Body of pancreas (tissue), 4 donors: ENCODE measurements at regions not wholly inside any gene's neighbourhood (a gene's known extent, or its start where the extent isn't known, plus 50 kb on each side); places are given as distances from the start of the nearest gene placed in this dataset.

ENCODE experiments used
- ATAC-seq: fragments of 150-250 bp; one replicate; pipeline ENCODE4 v1.9.1; 2016
- DNase-seq, 4 donors: peaks; one replicate each; pipeline ENCODE4 v3.0.0-alpha.2; 2019
- H3K27ac ChIP-seq, 4 donors: fragments of 200-600 bp; sonication (generic); 1 replicate in 3 of 4; 2 replicates in 1 of 4; pipeline versions ENCODE4 v1.5.1 to v1.6.1; 2016 to 2019; ENCODE audit warnings: mild to moderate bottlenecking in 1 of 4, mixed read lengths in 1 of 4, moderate library complexity in 1 of 4
- H3K27me3 ChIP-seq, 2 donors: fragments of 200-600 bp; sonication (generic); one replicate each; pipeline ENCODE4 v1.6.0; 2016; ENCODE audit warnings: mild to moderate bottlenecking in 1 of 2
- H3K36me3 ChIP-seq, 2 donors: fragments of 200-600 bp; sonication (generic); replicated peaks in 1 of 2; 2 replicates each; pipeline ENCODE4 v1.5.1; 2016; ENCODE audit warnings: low read depth in 2 of 2; ENCODE audit not compliant: insufficient read depth in 1 of 2
- H3K4me1 ChIP-seq: fragments of 200-600 bp; sonication (generic); one replicate; pipeline ENCODE4 v1.6.0; 2016
- H3K4me3 ChIP-seq, 2 donors: fragments of 200-600 bp; sonication (generic); 1 replicate in 1 of 2; 2 replicates in 1 of 2; pipeline ENCODE4 v1.5.1; 2016 to 2019
- H3K9me3 ChIP-seq, 3 donors: fragments of 200-600 bp; sonication (generic); 1 replicate in 2 of 3; 2 replicates in 1 of 3; pipeline ENCODE4 v1.5.1; 2016
- POLR2A ChIP-seq, 3 donors: fragments of 450-650 bp; IDR thresholded peaks; one replicate each; pipeline ENCODE4 v1.6.1; 2016; ENCODE audit warnings: antibody characterized with exemption in 3 of 3, mild to moderate bottlenecking in 2 of 3
- WGBS, 2 donors: methylation state at CpG; one replicate each; pipeline ENCODE4 v1.1.5; 2017; 5-methylcytosine and 5-hydroxymethylcytosine counted together
- intact Hi-C: fragments of 100-400 bp; cut with DNase I; formaldehyde crosslinking; loops from one replicate; pipeline ENCODE4 v1.15.1; 2023
- TF ChIP-seq, protein P1 (sequence below), 7 experiments: fragments of 450-650 bp in 4 of 7; fragments of 200-600 bp in 3 of 7; sonication (generic) in 3 of 7; IDR thresholded peaks; one replicate each; pipeline ENCODE4 v1.5.1; 2016 to 2019; ENCODE audit warnings: antibody characterized with exemption in 7 of 7

GRCh38 chr15:35720984-35721383 is 175.0 kb upstream of the DPH6 start:
- Histone ChIP-seq H3K4me3 (no peak overlapping the region), H3K4me1 (no peaks in the 10 kb centered on the region), H3K36me3 (no peaks in the 10 kb centered on the region), H3K27me3 (no peaks in the 10 kb centered on the region), H3K27ac (no peak overlapping the region), H3K9me3 (no peaks in the 10 kb centered on the region)
- ATAC-seq (no peak), DNase-seq (no peak)
- WGBS, 2 donors: 67 to 81% methylated on average over 2 of the region's 2 CpGs
- no peak for TF ChIP-seq POLR2A (IDR thresholded peaks at IDR 0.05)
- TF ChIP-seq, protein P1, sequence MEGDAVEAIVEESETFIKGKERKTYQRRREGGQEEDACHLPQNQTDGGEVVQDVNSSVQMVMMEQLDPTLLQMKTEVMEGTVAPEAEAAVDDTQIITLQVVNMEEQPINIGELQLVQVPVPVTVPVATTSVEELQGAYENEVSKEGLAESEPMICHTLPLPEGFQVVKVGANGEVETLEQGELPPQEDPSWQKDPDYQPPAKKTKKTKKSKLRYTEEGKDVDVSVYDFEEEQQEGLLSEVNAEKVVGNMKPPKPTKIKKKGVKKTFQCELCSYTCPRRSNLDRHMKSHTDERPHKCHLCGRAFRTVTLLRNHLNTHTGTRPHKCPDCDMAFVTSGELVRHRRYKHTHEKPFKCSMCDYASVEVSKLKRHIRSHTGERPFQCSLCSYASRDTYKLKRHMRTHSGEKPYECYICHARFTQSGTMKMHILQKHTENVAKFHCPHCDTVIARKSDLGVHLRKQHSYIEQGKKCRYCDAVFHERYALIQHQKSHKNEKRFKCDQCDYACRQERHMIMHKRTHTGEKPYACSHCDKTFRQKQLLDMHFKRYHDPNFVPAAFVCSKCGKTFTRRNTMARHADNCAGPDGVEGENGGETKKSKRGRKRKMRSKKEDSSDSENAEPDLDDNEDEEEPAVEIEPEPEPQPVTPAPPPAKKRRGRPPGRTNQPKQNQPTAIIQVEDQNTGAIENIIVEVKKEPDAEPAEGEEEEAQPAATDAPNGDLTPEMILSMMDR (IDR thresholded peaks at IDR 0.05): no peak
- intact Hi-C loops: no loop called here

DNA sequence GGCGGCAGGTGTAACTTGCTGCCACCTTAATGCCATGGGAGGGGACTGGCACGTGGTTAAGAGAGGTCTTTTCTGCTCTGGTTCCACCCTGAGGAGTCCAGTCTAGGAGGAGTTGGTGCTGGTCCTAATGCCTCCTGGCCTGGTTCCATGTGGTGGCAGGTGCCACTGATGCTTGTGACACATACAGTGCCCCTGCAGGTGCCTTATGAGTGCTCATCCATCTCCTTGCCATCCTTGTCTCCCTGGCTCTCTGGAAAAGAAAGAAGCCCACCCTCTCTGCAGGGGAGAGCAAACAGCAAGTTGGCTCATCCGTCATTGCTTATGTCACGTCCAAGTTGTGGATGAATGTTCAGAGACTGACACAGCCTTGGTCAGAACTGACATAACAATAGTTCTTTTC is 175.8 kb upstream of the DPH6 start:
- H3K9me3 ChIP-seq: no peaks in the 10 kb centered on the region
- WGBS, 2 donors: 83 to 87% methylated on average over 4 of the region's 4 CpGs

GRCh38 chr15:35722501-35722900 is 176.5 kb upstream of the DPH6 start:
- ATAC-seq: no peak

More for the DNA sequence above, 175.8 kb upstream of the DPH6 start:
- Histone ChIP-seq H3K4me3 (no peak overlapping the region), H3K4me1 (no peaks in the 10 kb centered on the region), H3K27ac (no peak overlapping the region), H3K27me3 (no peaks in the 10 kb centered on the region), H3K36me3 (no peaks in the 10 kb centered on the region)
- DNase-seq (no peak), ATAC-seq (no peak)
- intact Hi-C loops: no loop called here
- TF ChIP-seq, protein P1 (IDR thresholded peaks at IDR 0.05): no peak
- no peak for TF ChIP-seq POLR2A (IDR thresholded peaks at IDR 0.05)

DNA sequence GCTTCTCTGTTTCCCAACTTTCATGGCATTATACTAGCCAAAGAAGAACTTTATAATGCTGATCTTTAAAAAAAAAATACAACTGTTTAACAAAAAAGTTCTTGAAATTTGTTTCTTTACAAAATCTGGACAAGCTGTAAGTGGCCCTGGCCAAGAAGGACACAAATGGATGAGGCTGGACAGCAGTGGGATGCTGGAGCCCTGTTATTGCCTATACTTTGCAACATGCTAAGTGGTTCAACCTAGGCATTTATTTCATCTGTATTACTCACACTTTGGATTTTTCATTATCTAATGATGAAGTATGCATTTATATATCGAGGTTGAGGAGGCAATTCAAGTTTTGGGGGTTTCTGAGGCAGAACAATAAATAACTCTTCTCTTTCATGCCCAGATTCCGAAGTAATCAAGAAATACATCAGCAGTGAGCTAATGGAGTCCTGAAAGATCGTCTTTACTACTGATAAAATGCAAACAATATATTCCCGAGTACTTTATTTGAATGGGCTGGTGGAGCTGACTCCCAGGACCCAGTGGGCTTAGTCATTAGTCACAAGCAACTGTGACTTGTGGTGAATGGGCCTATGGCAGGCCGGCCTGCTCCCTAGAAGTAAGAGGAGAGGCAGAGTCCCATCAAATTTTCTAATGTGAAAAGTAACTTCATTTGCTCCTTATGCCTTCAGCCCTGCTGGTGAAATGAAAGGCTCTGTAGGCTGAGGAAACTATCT is 177.3 kb upstream of the DPH6 start:
- no peaks in the 10 kb centered on the region for H3K36me3 ChIP-seq
- intact Hi-C loops: no loop called here
- H3K9me3 ChIP-seq: no peaks in the 10 kb centered on the region
- no peak overlapping the region for H3K27ac ChIP-seq
- H3K4me3 ChIP-seq: no peak overlapping the region
- 76 to 81% methylated on average over 5 of the region's 5 CpGs for WGBS, 2 donors
- ATAC-seq (no peak), DNase-seq (no peak)
- peaks cover under 1% of the 10 kb centered on the region for H3K4me1 ChIP-seq
- no peak for TF ChIP-seq POLR2A (IDR thresholded peaks at IDR 0.05)
- TF ChIP-seq, protein P1 (IDR thresholded peaks at IDR 0.05): no peak
- H3K27me3 ChIP-seq: no peaks in the 10 kb centered on the region

More at GRCh38 chr15:35722501-35722900, 176.5 kb upstream of the DPH6 start:
- Histone ChIP-seq H3K27ac (no peak overlapping the region), H3K36me3 (no peaks in the 10 kb centered on the region), H3K27me3 (no peaks in the 10 kb centered on the region), H3K4me1 (no peaks in the 10 kb centered on the region), H3K9me3 (no peaks in the 10 kb centered on the region), H3K4me3 (no peak overlapping the region)
- intact Hi-C loops: no loop called here
- TF ChIP-seq, protein P1 (IDR thresholded peaks at IDR 0.05): no peak
- TF ChIP-seq POLR2A (IDR thresholded peaks at IDR 0.05): no peak
- 78 to 83% methylated on average over 3 of the region's 3 CpGs for WGBS, 2 donors
- no peak for DNase-seq

DNA sequence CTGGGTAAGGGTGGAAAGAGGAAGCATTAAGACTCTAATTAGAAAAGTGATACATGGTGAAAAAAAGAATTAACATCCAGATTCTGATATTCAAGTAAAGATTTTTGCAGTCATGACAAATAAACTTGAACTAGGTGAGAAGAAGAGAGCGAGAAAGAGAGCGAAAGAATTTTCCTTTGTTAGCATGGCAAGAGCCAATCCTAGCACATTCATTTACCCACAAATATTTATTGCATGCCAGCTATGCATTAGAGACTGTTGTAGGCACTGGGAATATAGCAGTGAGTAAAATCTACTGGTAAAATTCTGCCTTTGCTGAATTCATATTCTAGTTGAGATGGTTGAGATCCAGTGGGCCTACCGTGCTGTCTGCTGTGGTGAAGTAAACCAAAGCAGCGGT is 177.9 kb upstream of the DPH6 start:
- H3K27me3 ChIP-seq: no peaks in the 10 kb centered on the region
- H3K4me1 ChIP-seq: peaks cover 6% of the 10 kb centered on the region
- DNase-seq (no peak), ATAC-seq (no peak)
- intact Hi-C loops: no loop called here
- TF ChIP-seq, protein P1 (IDR thresholded peaks at IDR 0.05): no peak
- TF ChIP-seq POLR2A (IDR thresholded peaks at IDR 0.05): no peak
- no peak overlapping the region for H3K4me3 ChIP-seq
- H3K36me3 ChIP-seq: no peaks in the 10 kb centered on the region
- no peaks in the 10 kb centered on the region for H3K9me3 ChIP-seq
- 93 to 97% methylated on average over 4 of the region's 4 CpGs for WGBS, 2 donors
- no peak overlapping the region for H3K27ac ChIP-seq
